MM.1S (cell line): ENCODE measurements at regions not wholly inside any gene's neighbourhood (a gene's known extent, or its start where the extent isn't known, plus 50 kb on each side); places are given as distances from the start of the nearest gene placed in this dataset.

Experiments
- DNase-seq: peaks from one replicate; pipeline ENCODE4 v3.0.0-alpha.2; 2015
- H2AFZ ChIP-seq: fragments of 300-600 bp; sonication (generic); 2 replicates; pipeline ENCODE4 v1.6.0; 2016; ENCODE audit warnings: antibody characterized with exemption, low read length
- H3F3A ChIP-seq: fragments of 300-600 bp; sonication (generic); 2 replicates; pipeline ENCODE4 v1.6.1; 2016; ENCODE audit warnings: mild to moderate bottlenecking, antibody characterized with exemption, low read length, moderate library complexity, mixed read lengths; ENCODE audit not compliant: insufficient read depth
- H3K27ac ChIP-seq: fragments of 300-600 bp; sonication (generic); 2 replicates; pipeline ENCODE4 v1.5.1; 2016; ENCODE audit warnings: mild to moderate bottlenecking, low read length
- H3K27me3 ChIP-seq: fragments of 300-600 bp; sonication (generic); replicated peaks from 2 replicates; pipeline ENCODE4 v1.6.0; 2016; ENCODE audit warnings: low read length; ENCODE audit not compliant: insufficient read depth
- H3K36me3 ChIP-seq: fragments of 300-600 bp; sonication (generic); replicated peaks from 2 replicates; pipeline ENCODE4 v1.6.1; 2016; ENCODE audit warnings: mild to moderate bottlenecking, low read length, mixed read lengths; ENCODE audit not compliant: insufficient read depth
- H3K4me1 ChIP-seq: fragments of 300-600 bp; sonication (generic); 2 replicates; pipeline ENCODE4 v1.6.1; 2016; ENCODE audit warnings: low read length, mixed read lengths
- H3K4me2 ChIP-seq: fragments of 300-600 bp; sonication (generic); 2 replicates; pipeline ENCODE4 v1.6.0; 2016; ENCODE audit warnings: low read depth, low read length
- H3K4me3 ChIP-seq: fragments of 300-600 bp; sonication (generic); 2 replicates; pipeline ENCODE4 v1.5.1; 2016; ENCODE audit warnings: low read length, mixed read lengths
- H3K79me2 ChIP-seq: fragments of 300-600 bp; sonication (generic); 2 replicates; pipeline ENCODE4 v1.6.1; 2016; ENCODE audit warnings: mixed run types, low read length, mixed read lengths
- H3K9ac ChIP-seq: fragments of 300-600 bp; sonication (generic); 2 replicates; pipeline ENCODE4 v1.6.1; 2016; ENCODE audit warnings: low read length, mixed read lengths
- H3K9me2 ChIP-seq: fragments of 300-600 bp; sonication (generic); replicated peaks from 2 replicates; pipeline ENCODE4 v1.6.1; 2016; ENCODE audit warnings: mild to moderate bottlenecking, low read length, mixed read lengths; ENCODE audit not compliant: insufficient read depth
- H3K9me3 ChIP-seq: fragments of 300-600 bp; sonication (generic); replicated peaks from 2 replicates; pipeline ENCODE4 v1.6.1; 2016; ENCODE audit warnings: mild to moderate bottlenecking, low read length, mixed read lengths; ENCODE audit not compliant: insufficient read depth
- H4K20me1 ChIP-seq: fragments of 300-600 bp; sonication (generic); 2 replicates; pipeline ENCODE4 v1.6.1; 2016; ENCODE audit warnings: mild to moderate bottlenecking, low read length, moderate library complexity, mixed read lengths; ENCODE audit not compliant: insufficient read depth
- CTCF ChIP-seq: fragments of 300-600 bp; sonication (generic); IDR thresholded peaks from 2 replicates; pipeline ENCODE4 v1.5.1; 2016; ENCODE audit warnings: antibody characterized with exemption, low read length, mixed read lengths
- EZH2 ChIP-seq: fragments of 300-600 bp; sonication (generic); optimal IDR thresholded peaks from 2 replicates; pipeline ENCODE3; 2017; ENCODE audit warnings: low read depth, mild to moderate bottlenecking, antibody characterized with exemption, low read length, mixed read lengths
- EZH2phosphoT487 ChIP-seq: fragments of 300-600 bp; sonication (generic); IDR thresholded peaks from 2 replicates; pipeline ENCODE4 v1.6.1; 2018; ENCODE audit warnings: antibody characterized with exemption, low read length

GRCh38 chr4:84441758-84442377 is 57.2 kb downstream of the NKX6-1 start:
- no peak for DNase-seq
- H3K4me2 ChIP-seq: no peak overlapping the region
- no peaks in the 10 kb centered on the region for H4K20me1 ChIP-seq
- TF ChIP-seq EZH2 (no peak), CTCF (no peak), EZH2phosphoT487 (no peak)
- no peaks in the 10 kb centered on the region for H3F3A ChIP-seq
- H3K9ac ChIP-seq: no peak overlapping the region
- no peaks in the 10 kb centered on the region for H3K9me3 ChIP-seq
- H3K9me2 ChIP-seq: no peaks in the 10 kb centered on the region
- H3K27me3 ChIP-seq: no peaks in the 10 kb centered on the region
- no peaks in the 10 kb centered on the region for H3K4me1 ChIP-seq
- no peak overlapping the region for H2AFZ ChIP-seq
- no peaks in the 10 kb centered on the region for H3K36me3 ChIP-seq
- H3K4me3 ChIP-seq: no peak overlapping the region
- no peak overlapping the region for H3K27ac ChIP-seq
- no peaks in the 10 kb centered on the region for H3K79me2 ChIP-seq

GRCh38 chr4:84439996-84440395 is 59.1 kb downstream of the NKX6-1 start:
- H3K79me2 ChIP-seq: no peaks in the 10 kb centered on the region
- no peak for DNase-seq
- no peaks in the 10 kb centered on the region for H4K20me1 ChIP-seq
- TF ChIP-seq EZH2: no peak
- TF ChIP-seq CTCF: no peak
- TF ChIP-seq EZH2phosphoT487: no peak
- H3K4me1 ChIP-seq: no peaks in the 10 kb centered on the region
- H3K4me2 ChIP-seq: no peak overlapping the region
- H3F3A ChIP-seq: no peaks in the 10 kb centered on the region
- H3K27me3 ChIP-seq: no peaks in the 10 kb centered on the region
- no peaks in the 10 kb centered on the region for H3K36me3 ChIP-seq
- no peak overlapping the region for H3K27ac ChIP-seq
- H3K9ac ChIP-seq: no peak overlapping the region
- no peaks in the 10 kb centered on the region for H3K9me3 ChIP-seq
- no peak overlapping the region for H2AFZ ChIP-seq
- no peak overlapping the region for H3K4me3 ChIP-seq
- no peaks in the 10 kb centered on the region for H3K9me2 ChIP-seq

GRCh38 chr4:84436812-84437211 is 62.3 kb downstream of the NKX6-1 start:
- H3K4me2 ChIP-seq: no peak overlapping the region
- no peaks in the 10 kb centered on the region for H3K36me3 ChIP-seq
- no peaks in the 10 kb centered on the region for H3K4me1 ChIP-seq
- no peaks in the 10 kb centered on the region for H3K9me3 ChIP-seq
- H3K9ac ChIP-seq: no peak overlapping the region
- DNase-seq: no peak
- no peak for TF ChIP-seq CTCF
- TF ChIP-seq EZH2phosphoT487: no peak
- no peak for TF ChIP-seq EZH2
- H3K27me3 ChIP-seq: no peaks in the 10 kb centered on the region
- H2AFZ ChIP-seq: no peak overlapping the region
- no peaks in the 10 kb centered on the region for H3K79me2 ChIP-seq
- H3F3A ChIP-seq: no peaks in the 10 kb centered on the region
- H3K27ac ChIP-seq: no peak overlapping the region
- H3K4me3 ChIP-seq: no peak overlapping the region
- H3K9me2 ChIP-seq: no peaks in the 10 kb centered on the region
- no peaks in the 10 kb centered on the region for H4K20me1 ChIP-seq
